Sigmoid colon (tissue), 6 donors: ENCODE measurements at regions not wholly inside any gene's neighbourhood (a gene's known extent, or its start where the extent isn't known, plus 50 kb on each side); places are given as distances from the start of the nearest gene placed in this dataset.

ENCODE experiments used
- DNase-seq: peaks from one replicate; pipeline ENCODE4 v3.0.0-alpha.2; 2019
- H3K27ac ChIP-seq, 4 donors: fragments of 200-600 bp; sonication (generic); one replicate each; pipeline ENCODE4 v1.5.1; 2016 to 2019; ENCODE audit warnings: mild to moderate bottlenecking in 1 of 4
- H3K27me3 ChIP-seq, 3 donors: fragments of 200-600 bp; sonication (generic); one replicate each; pipeline ENCODE4 v1.5.1; 2019; ENCODE audit warnings: mild to moderate bottlenecking in 1 of 3
- H3K36me3 ChIP-seq, 4 donors: fragments of 200-600 bp; sonication (generic); one replicate each; pipeline ENCODE4 v1.5.1; 2016 to 2019
- H3K4me1 ChIP-seq, 4 donors: fragments of 200-600 bp; sonication (generic); one replicate each; pipeline ENCODE4 v1.5.1; 2017 to 2019
- H3K4me3 ChIP-seq, 4 donors: fragments of 200-600 bp; sonication (generic); one replicate each; pipeline ENCODE4 v1.5.1; 2017 to 2019; ENCODE audit warnings: mild to moderate bottlenecking in 2 of 4, moderate library complexity in 1 of 4
- H3K9me3 ChIP-seq, 4 donors: fragments of 200-600 bp in 3 of 4; sonication (generic) in 3 of 4; one replicate each; pipeline versions ENCODE4 v1.5.1 to v1.6.1; 2013 to 2019
- CTCF ChIP-seq, 4 experiments: fragments of 450-650 bp in 3 of 4; fragments of 200-600 bp in 1 of 4; IDR thresholded peaks; one replicate each; pipeline ENCODE4 v1.5.1; 2016 to 2019; ENCODE audit warnings: antibody characterized with exemption in 4 of 4, mild to moderate bottlenecking in 3 of 4, moderate library complexity in 2 of 4
- EP300 ChIP-seq, 4 donors: sonication (generic); formaldehyde crosslinking; IDR thresholded peaks; one replicate each; pipeline ENCODE4 v1.6.1; 2017; ENCODE audit warnings: antibody characterized with exemption in 4 of 4
- POLR2A ChIP-seq, 2 donors: fragments of 450-650 bp; IDR thresholded peaks; one replicate each; pipeline ENCODE4 v1.6.1; 2016; ENCODE audit warnings: antibody characterized with exemption in 2 of 2, mild to moderate bottlenecking in 2 of 2, moderate library complexity in 2 of 2
- POLR2AphosphoS5 ChIP-seq, 4 donors: sonication (generic); formaldehyde crosslinking; IDR thresholded peaks; one replicate each; pipeline ENCODE4 v1.6.1; 2017; ENCODE audit warnings: antibody characterized with exemption in 4 of 4
- WGBS, 2 donors: extraction: QIAGEN DNeasy Blood & Tissue Kit; methylation state at CpG; one replicate each; pipeline ENCODE4 v1.1.7; 2013; 5-methylcytosine and 5-hydroxymethylcytosine counted together
- intact Hi-C: fragments of 100-400 bp; cut with DNase I; formaldehyde crosslinking; loops from one replicate; pipeline ENCODE4 v1.15.1; 2023
- donor health status: healthy with polysubstance abuse.
- donor health status: healthy.

- DNase-seq: no peak
Measured at GRCh38 chr2:59012234-59012633, 771.1 kb upstream of the FANCL start.

GRCh38 chr2:59008950-59009349 is 767.8 kb upstream of the FANCL start:
- DNase-seq: no peak
- intact Hi-C loops: no loop called here
- no peaks in the 10 kb centered on the region for H3K9me3 ChIP-seq
- H3K4me3 ChIP-seq: no peak overlapping the region
- no peak for TF ChIP-seq CTCF (IDR thresholded peaks at IDR 0.05)
- no peaks in the 10 kb centered on the region for H3K4me1 ChIP-seq
- H3K27ac ChIP-seq: no peak overlapping the region
- no peaks in the 10 kb centered on the region for H3K27me3 ChIP-seq
- no peaks in the 10 kb centered on the region for H3K36me3 ChIP-seq

More at GRCh38 chr2:59012234-59012633, 771.1 kb upstream of the FANCL start:
- Histone ChIP-seq H3K4me3 (no peak overlapping the region), H3K4me1 (no peaks in the 10 kb centered on the region), H3K36me3 (no peaks in the 10 kb centered on the region), H3K27ac (no peak overlapping the region), H3K27me3 (no peaks in the 10 kb centered on the region), H3K9me3 (no peaks in the 10 kb centered on the region)
- intact Hi-C loops: no loop called here
- TF ChIP-seq EP300 (IDR thresholded peaks at IDR 0.05): no peak
- TF ChIP-seq POLR2A (IDR thresholded peaks at IDR 0.05): no peak
- TF ChIP-seq POLR2AphosphoS5 (IDR thresholded peaks at IDR 0.05): no peak
- no peak for TF ChIP-seq CTCF (IDR thresholded peaks at IDR 0.05)
- 79 to 82% methylated on average over 5 of the region's 5 CpGs for WGBS, 2 donors

GRCh38 chr2:59005836-59006615 is 764.9 kb upstream of the FANCL start:
- H3K27me3 ChIP-seq: no peaks in the 10 kb centered on the region
- intact Hi-C loops: no loop called here
- H3K9me3 ChIP-seq: no peaks in the 10 kb centered on the region
- no peak overlapping the region for H3K4me3 ChIP-seq
- H3K36me3 ChIP-seq: no peaks in the 10 kb centered on the region
- DNase-seq: no peak
- WGBS, 2 donors: 80 to 84% methylated on average over 5 of the region's 5 CpGs
- H3K4me1 ChIP-seq: no peaks in the 10 kb centered on the region
- TF ChIP-seq CTCF (IDR thresholded peaks at IDR 0.05) (no peak), POLR2A (IDR thresholded peaks at IDR 0.05) (no peak), EP300 (IDR thresholded peaks at IDR 0.05) (no peak), POLR2AphosphoS5 (IDR thresholded peaks at IDR 0.05) (no peak)
- no peak overlapping the region for H3K27ac ChIP-seq

- Histone ChIP-seq H3K9me3 (no peaks in the 10 kb centered on the region), H3K4me3 (no peak overlapping the region), H3K36me3 (no peaks in the 10 kb centered on the region), H3K27ac (no peak overlapping the region), H3K27me3 (no peaks in the 10 kb centered on the region), H3K4me1 (no peaks in the 10 kb centered on the region)
- DNase-seq: no peak
- TF ChIP-seq EP300 (IDR thresholded peaks at IDR 0.05) (no peak), POLR2A (IDR thresholded peaks at IDR 0.05) (no peak), CTCF (IDR thresholded peaks at IDR 0.05) (no peak), POLR2AphosphoS5 (IDR thresholded peaks at IDR 0.05) (no peak)
- intact Hi-C loops: no loop called here
Measured at GRCh38 chr2:59004621-59005020, 763.5 kb upstream of the FANCL start.

- no peak for DNase-seq
- Histone ChIP-seq H3K27ac (no peak overlapping the region), H3K4me3 (no peak overlapping the region), H3K4me1 (no peaks in the 10 kb centered on the region), H3K9me3 (no peaks in the 10 kb centered on the region), H3K27me3 (no peaks in the 10 kb centered on the region), H3K36me3 (no peaks in the 10 kb centered on the region)
- intact Hi-C loops: no loop called here
- WGBS, 2 donors: 39 to 75% methylated on average over 2 of the region's 2 CpGs
- TF ChIP-seq POLR2AphosphoS5 (IDR thresholded peaks at IDR 0.05) (no peak), POLR2A (IDR thresholded peaks at IDR 0.05) (no peak)
Measured at GRCh38 chr2:59000796-59001195, 759.7 kb upstream of the FANCL start.
